HCT116 (cell line): ENCODE measurements at regions not wholly inside any gene's neighbourhood (a gene's known extent, or its start where the extent isn't known, plus 50 kb on each side); places are given as distances from the start of the nearest gene placed in this dataset.

Experiments
- ATAC-seq: fragments of 200-7000 bp; cut with Tn5 transposase; 2 replicates; pipeline ENCODE4 v1.9.1; 2020; ENCODE audit warnings: mild to moderate bottlenecking, moderate library complexity
- BruUV-seq: library from RNA; stranded (reverse); fragments of 400-500 nt; replicated peaks from 2 replicates; lab custom pipeline; 2021; lab: Mats Ljungman, UMichigan
- CTCF ChIA-PET: fragments of 300-600 bp; sonication (Branson Sonifier 250); formaldehyde crosslinking; loops from one replicate; lab custom pipeline; 2021; ENCODE audit warnings: antibody characterized with exemption; lab: Charles Lee
- POLR2A ChIA-PET: fragments of 300-600, 350-600 bp; sonication (Branson Sonifier 250); formaldehyde crosslinking; loops from one replicate; lab custom pipeline; 2021; ENCODE audit warnings: antibody characterized with exemption; lab: Charles Lee
- RAD21 ChIA-PET, 2 experiments: fragments of 300-600 bp; sonication (Branson Sonifier 250); formaldehyde crosslinking; loops; one replicate each; lab custom pipeline; 2023; ENCODE audit warnings: low total read pairs in 2 of 2; ENCODE audit not compliant: uncharacterized antibody in 2 of 2, unreplicated experiment in 2 of 2, low non-redundant PET in 1 of 2; lab: Charles Lee
- DNase-seq: peaks from one replicate; pipeline ENCODE4 v3.0.0-alpha.2; 2010; ENCODE audit warnings: low read depth, low spot score
- H2AFZ ChIP-seq: fragments of 200-600 bp; shearing (Covaris generic), sonication (generic); 2 replicates; pipeline ENCODE4 v1.6.1; 2017; ENCODE audit warnings: low read depth, mixed run types, mixed read lengths, antibody characterized with exemption, low read length; ENCODE audit not compliant: poor library complexity, severe bottlenecking
- H3K27ac ChIP-seq: 2 replicates; pipeline ENCODE4 v1.5.1; 2012; ENCODE audit warnings: low read depth, low read length
- H3K27me3 ChIP-seq: fragments of 200-600 bp; sonication (generic); 2 replicates; pipeline ENCODE4 v1.6.1; 2016; ENCODE audit warnings: mixed run types, low read length, mixed read lengths; ENCODE audit not compliant: insufficient read depth
- H3K36me3 ChIP-seq, 2 experiments: fragments of 200-500 bp in 1 of 2; fragments of 200-600 bp in 1 of 2; sonication (Bioruptor generic) in 1 of 2; sonication (generic) in 1 of 2; 2 replicates each; pipeline versions ENCODE4 v1.5.1 to v1.6.1; 2014 to 2016; ENCODE audit warnings: low read length in 2 of 2, inconsistent platforms in 1 of 2, mixed read lengths in 1 of 2, mixed run types in 1 of 2; ENCODE audit not compliant: insufficient read depth in 2 of 2, control insufficient read depth in 1 of 2
- H3K4me1 ChIP-seq, 2 experiments: fragments of 200-600 bp in 1 of 2; sonication (generic) in 1 of 2; 2 replicates each; pipeline versions ENCODE4 v1.5.1 to v1.6.1; 2012 to 2017; ENCODE audit warnings: low read length in 2 of 2, inconsistent platforms in 1 of 2, mild to moderate bottlenecking in 1 of 2, mixed read lengths in 1 of 2, mixed run types in 1 of 2, moderate library complexity in 1 of 2; ENCODE audit not compliant: insufficient read depth in 2 of 2, control insufficient read depth in 1 of 2
- H3K4me2 ChIP-seq: fragments of 200-600 bp; sonication (generic); 2 replicates; pipeline ENCODE4 v1.6.1; 2017; ENCODE audit warnings: mixed run types, low read length, mixed read lengths
- H3K4me3 ChIP-seq, 2 experiments: fragments of 200-600 bp in 1 of 2; sonication (generic) in 1 of 2; replicated peaks in 1 of 2; 2 replicates each; pipeline ENCODE4 v1.5.1; 2011 to 2016; ENCODE audit warnings: low read length in 2 of 2, control low read depth in 1 of 2, low read depth in 1 of 2, mild to moderate bottlenecking in 1 of 2, mixed read lengths in 1 of 2, mixed run types in 1 of 2
- H3K79me2 ChIP-seq: fragments of 200-600 bp; sonication (generic); 2 replicates; pipeline ENCODE4 v1.6.1; 2017; ENCODE audit warnings: mild to moderate bottlenecking, mixed run types, low read length, moderate library complexity, mixed read lengths; ENCODE audit not compliant: insufficient read depth
- H3K9ac ChIP-seq: fragments of 200-600 bp; sonication (generic); 2 replicates; pipeline ENCODE4 v1.6.1; 2016; ENCODE audit warnings: low read length, mixed read lengths
- H3K9me2 ChIP-seq: fragments of 200-600 bp; sonication (generic), shearing (Covaris generic); 2 replicates; pipeline ENCODE4 v1.6.1; 2017; ENCODE audit warnings: mixed run types, mild to moderate bottlenecking, moderate library complexity; ENCODE audit not compliant: insufficient read depth
- H3K9me3 ChIP-seq, 2 experiments: fragments of 200-500 bp in 1 of 2; fragments of 200-600 bp in 1 of 2; sonication (Bioruptor generic) in 1 of 2; sonication (generic) in 1 of 2; 2 replicates each; pipeline ENCODE4 v1.6.1; 2014 to 2017; ENCODE audit warnings: low read length in 2 of 2, mixed read lengths in 2 of 2, inconsistent platforms in 1 of 2, low read depth in 1 of 2, mild to moderate bottlenecking in 1 of 2, mixed run types in 1 of 2, moderate library complexity in 1 of 2; ENCODE audit not compliant: control insufficient read depth in 1 of 2, insufficient read depth in 1 of 2
- H4K20me1 ChIP-seq: fragments of 200-600 bp; sonication (generic), shearing (Covaris generic); 2 replicates; pipeline ENCODE4 v1.6.1; 2017; ENCODE audit warnings: mixed run types, mild to moderate bottlenecking, moderate library complexity; ENCODE audit not compliant: insufficient read depth
- ATF3 ChIP-seq: IDR thresholded peaks from 2 replicates; pipeline ENCODE4 v1.6.1; 2012
- CBX3 ChIP-seq: IDR thresholded peaks from 2 replicates; pipeline ENCODE4 v1.6.1; 2012; ENCODE audit warnings: low read depth
- CTCF ChIP-seq, 3 experiments: fragments of 200-600 bp in 1 of 3; sonication (generic) in 1 of 3; IDR thresholded peaks in 2 of 3; conservative IDR thresholded peaks in 1 of 3; 2 replicates each; pipeline ENCODE4 v1.5.1; 2012 to 2017; ENCODE audit warnings: low read depth in 2 of 3, low read length in 2 of 3, antibody characterized with exemption in 1 of 3, borderline replicate concordance in 1 of 3, control low read depth in 1 of 3, mild to moderate bottlenecking in 1 of 3, mixed read lengths in 1 of 3, mixed run types in 1 of 3, moderate library complexity in 1 of 3; ENCODE audit not compliant: insufficient read depth in 1 of 3
- EGR1 ChIP-seq: IDR thresholded peaks from 2 replicates; pipeline ENCODE4 v1.6.1; 2012; ENCODE audit warnings: low read depth
- EZH2 ChIP-seq: fragments of 200-600 bp; sonication (generic); IDR thresholded peaks from 2 replicates; pipeline ENCODE4 v1.6.1; 2017; ENCODE audit warnings: antibody characterized with exemption, mixed run types
- EZH2phosphoT487 ChIP-seq: fragments of 200-600 bp; IDR thresholded peaks from 2 replicates; pipeline ENCODE4 v1.6.1; 2018; ENCODE audit warnings: antibody characterized with exemption, borderline replicate concordance
- FOSL1 ChIP-seq: IDR thresholded peaks from 2 replicates; pipeline ENCODE4 v1.6.1; 2012; ENCODE audit warnings: low read depth
- JUND ChIP-seq: IDR thresholded peaks from 2 replicates; pipeline ENCODE4 v1.6.1; 2012
- MAX ChIP-seq: IDR thresholded peaks from 2 replicates; pipeline ENCODE4 v1.6.1; 2012
- POLR2A ChIP-seq: IDR thresholded peaks from 2 replicates; pipeline ENCODE4 v1.7.0; 2011; ENCODE audit warnings: borderline replicate concordance; ENCODE audit not compliant: insufficient read depth, insufficient read length; ENCODE audit errors: extremely low read depth
- POLR2AphosphoS5 ChIP-seq: IDR thresholded peaks from 2 replicates; pipeline ENCODE4 v1.6.1; 2011; ENCODE audit warnings: mild to moderate bottlenecking, low read depth, low read length, moderate library complexity
- RAD21 ChIP-seq: IDR thresholded peaks from 2 replicates; pipeline ENCODE4 v1.6.1; 2012; ENCODE audit warnings: low read depth, mild to moderate bottlenecking
- REST ChIP-seq: IDR thresholded peaks from 2 replicates; pipeline ENCODE4 v1.6.1; 2012; ENCODE audit warnings: low read depth
- SIN3A ChIP-seq: IDR thresholded peaks from 2 replicates; pipeline ENCODE4 v1.6.1; 2012; ENCODE audit warnings: low read depth
- TCF7L2 ChIP-seq: IDR thresholded peaks from 2 replicates; pipeline ENCODE4 v1.7.0; 2011; ENCODE audit warnings: borderline replicate concordance, inconsistent platforms; ENCODE audit not compliant: insufficient read depth, insufficient read length; ENCODE audit errors: extremely low read depth
- YY1 ChIP-seq: IDR thresholded peaks from 2 replicates; pipeline ENCODE4 v1.6.1; 2011; ENCODE audit warnings: low read length, low read depth, moderate library complexity, mild to moderate bottlenecking; ENCODE audit not compliant: insufficient replicate concordance; ENCODE audit errors: extremely low read depth
- ZBTB33 ChIP-seq: IDR thresholded peaks from 2 replicates; pipeline ENCODE4 v1.6.1; 2011; ENCODE audit warnings: mild to moderate bottlenecking, low read length, moderate library complexity; ENCODE audit not compliant: insufficient replicate concordance; ENCODE audit errors: extremely low read depth
- ZFX ChIP-seq: fragments of 450-650 bp; IDR thresholded peaks from 2 replicates; pipeline ENCODE4 v1.6.1; 2017
- ZNF274 ChIP-seq: fragments of 200-500 bp; sonication (Bioruptor generic); IDR thresholded peaks from 2 replicates; pipeline ENCODE4 v1.6.1; 2014; ENCODE audit warnings: mild to moderate bottlenecking, low read depth, low read length, inconsistent platforms
- intact Hi-C: fragments of 100-400 bp; cut with micrococcal nuclease; formaldehyde crosslinking; loops from 2 replicates; pipeline ENCODE4 v1.10.0; 2022

- Histone ChIP-seq H3K79me2 (no peaks in the 10 kb centered on the region), H3K9me3 (peaks cover 23 to 33% of the 10 kb centered on the region in 2 experiments; a peak in 3 of 4 replicates), H3K27ac (no peak overlapping the region), H3K36me3 (no peaks in the 10 kb centered on the region), H2AFZ (no peak overlapping the region), H3K4me1 (no peaks in the 10 kb centered on the region), H3K9ac (no peak overlapping the region), H3K4me3 (no peak overlapping the region), H4K20me1 (no peaks in the 10 kb centered on the region), H3K9me2 (no peaks in the 10 kb centered on the region), H3K4me2 (no peak overlapping the region), H3K27me3 (no peaks in the 10 kb centered on the region)
- ATAC-seq (no peak), DNase-seq (no peak)
- ChIA-PET POLR2A (no interaction called here), CTCF (no interaction called here), RAD21 (no interaction called here)
- no peak for TF ChIP-seq CBX3
- TF ChIP-seq REST: no peak
- no peak for TF ChIP-seq POLR2A
- no peak for TF ChIP-seq RAD21
- no peak for TF ChIP-seq SIN3A
- no peak for TF ChIP-seq JUND
- no peak for TF ChIP-seq YY1
- TF ChIP-seq FOSL1: no peak
- TF ChIP-seq ZBTB33: no peak
- TF ChIP-seq CTCF (IDR thresholded peaks at IDR 0.05 in 2 of 3, conservative IDR thresholded peaks at IDR 0.05 in 1 of 3; ENCODE audit: borderline replicate concordance in 1 of 3, insufficient read depth in 1 of 3, low read depth in 2 of 3, low read length in 2 of 3): no peak
- TF ChIP-seq POLR2AphosphoS5: no peak
- TF ChIP-seq EGR1: no peak
- TF ChIP-seq EZH2: no peak
- no peak for TF ChIP-seq ATF3
- no peak for TF ChIP-seq TCF7L2
- no peak for TF ChIP-seq MAX
- no peak for TF ChIP-seq ZNF274
- TF ChIP-seq ZFX: no peak
- TF ChIP-seq EZH2phosphoT487: no peak
- intact Hi-C loops: no loop called here
- BruUV-seq: no TSS peak
Observed at GRCh38 chr3:89656388-89656787, 549.0 kb downstream of the EPHA3 start.
